B cell (primary cell): ENCODE measurements at regions not wholly inside any gene's neighbourhood (a gene's known extent, or its start where the extent isn't known, plus 50 kb on each side); places are given as distances from the start of the nearest gene placed in this dataset.

Source experiments
- ATAC-seq: fragments of 200-7000 bp; cut with Tn5 transposase; one replicate; pipeline ENCODE4 v1.10.0; 2021; ENCODE audit warnings: low read depth, mild to moderate bottlenecking, moderate number of reproducible peaks, moderate library complexity
- CTCF ChIA-PET: fragments of 350-600 bp; sonication (Branson Sonifier 250); formaldehyde crosslinking; loops from one replicate; lab custom pipeline; 2021; ENCODE audit warnings: antibody characterized with exemption, inconsistent platforms; lab: Charles Lee
- POLR2A ChIA-PET: fragments of 350-600 bp; sonication (Branson Sonifier 250); formaldehyde crosslinking; loops from one replicate; lab custom pipeline; 2021; ENCODE audit warnings: antibody characterized with exemption; lab: Charles Lee
- DNase-seq: peaks from one replicate; pipeline ENCODE4 v3.0.0; 2013
- H2AFZ ChIP-seq: 2 replicates; pipeline ENCODE4 v1.6.1; 2012; ENCODE audit warnings: mild to moderate bottlenecking, low read depth, low read length; ENCODE audit not compliant: insufficient read depth, poor library complexity, severe bottlenecking
- H3K27ac ChIP-seq, 2 donors: 1 replicate in 1 of 2; 2 replicates in 1 of 2; pipeline ENCODE4 v1.5.1; 2012 to 2013; ENCODE audit warnings: low read length in 2 of 2, mild to moderate bottlenecking in 2 of 2, moderate library complexity in 1 of 2
- H3K27me3 ChIP-seq, 4 experiments: fragments of 200-600 bp in 1 of 4; sonication (generic) in 1 of 4; replicated peaks in 1 of 4; 1 replicate in 2 of 4; 2 replicates in 2 of 4; pipeline versions ENCODE4 v1.6.1 to v1.7.0; 2013 to 2016; ENCODE audit warnings: low read length in 3 of 4, mild to moderate bottlenecking in 2 of 4, mixed read lengths in 1 of 4, moderate library complexity in 1 of 4; ENCODE audit not compliant: insufficient read depth in 4 of 4, control insufficient read depth in 3 of 4; ENCODE audit errors: control extremely low read depth in 1 of 4
- H3K36me3 ChIP-seq, 2 experiments: replicated peaks in 1 of 2; 1 replicate in 1 of 2; 2 replicates in 1 of 2; pipeline versions ENCODE4 v1.6.1 to v1.7.1; 2013; ENCODE audit warnings: low read length in 1 of 2; ENCODE audit not compliant: insufficient read depth in 2 of 2, control insufficient read depth in 1 of 2; ENCODE audit errors: control extremely low read depth in 1 of 2, extremely low read depth in 1 of 2
- H3K4me1 ChIP-seq, 2 donors: fragments of 200-600 bp in 1 of 2; sonication (generic) in 1 of 2; 1 replicate in 1 of 2; 2 replicates in 1 of 2; pipeline versions ENCODE4 v1.5.1 to v1.6.1; 2013 to 2017; ENCODE audit warnings: low read length in 2 of 2; ENCODE audit not compliant: control insufficient read depth in 2 of 2, insufficient read depth in 2 of 2
- H3K4me2 ChIP-seq: replicated peaks from 2 replicates; pipeline ENCODE3; 2012; ENCODE audit warnings: mild to moderate bottlenecking, low read depth, low read length; ENCODE audit not compliant: poor library complexity, severe bottlenecking
- H3K4me3 ChIP-seq, 5 experiments: fragments of 200-600 bp in 1 of 5; sonication (generic) in 1 of 5; 1 replicate in 3 of 5; 2 replicates in 2 of 5; pipeline versions ENCODE4 v1.5.1 to v1.7.0; 2011 to 2016; ENCODE audit warnings: low read length in 4 of 5, mild to moderate bottlenecking in 4 of 5, low read depth in 2 of 5, control low read depth in 1 of 5, moderate library complexity in 1 of 5; ENCODE audit not compliant: insufficient read depth in 1 of 5; ENCODE audit errors: control extremely low read depth in 1 of 5, extremely low read depth in 1 of 5
- H3K79me2 ChIP-seq: fragments of 200-600 bp; sonication (generic); one replicate; pipeline ENCODE4 v1.6.0; 2016; ENCODE audit warnings: low read length; ENCODE audit not compliant: control insufficient read depth, insufficient read depth
- H3K9ac ChIP-seq: fragments of 200-600 bp; sonication (generic); 2 replicates; pipeline ENCODE4 v1.6.1; 2017; ENCODE audit warnings: mild to moderate bottlenecking, low read length, moderate library complexity
- H3K9me3 ChIP-seq, 3 donors: one replicate each; pipeline versions ENCODE4 v1.6.1 to v1.7.1; 2013; ENCODE audit warnings: low read length in 2 of 3; ENCODE audit not compliant: control insufficient read depth in 2 of 3, insufficient read depth in 1 of 3; ENCODE audit errors: control extremely low read depth in 1 of 3
- H4K20me1 ChIP-seq: 2 replicates; pipeline ENCODE4 v1.6.0; 2012; ENCODE audit warnings: mild to moderate bottlenecking, low read length; ENCODE audit not compliant: insufficient read depth, control insufficient read depth, poor library complexity, severe bottlenecking
- H3K27ac Mint-ChIP-seq: one replicate; pipeline ENCODE4 v1.8.0; 2021; ENCODE audit warnings: mixed read lengths
- H3K27me3 Mint-ChIP-seq: one replicate; pipeline ENCODE4 v1.8.0; 2021; ENCODE audit warnings: mixed read lengths
- H3K4me1 Mint-ChIP-seq: one replicate; pipeline ENCODE4 v1.8.0; 2021; ENCODE audit warnings: mixed read lengths
- H3K4me3 Mint-ChIP-seq: one replicate; pipeline ENCODE4 v1.8.0; 2021; ENCODE audit warnings: mixed read lengths
- H3K9me3 Mint-ChIP-seq: one replicate; pipeline ENCODE4 v1.8.0; 2022; ENCODE audit warnings: mixed read lengths; ENCODE audit not compliant: insufficient read depth
- EZH2 ChIP-seq: IDR thresholded peaks from 2 replicates; pipeline ENCODE4 v1.6.1; 2012; ENCODE audit warnings: borderline replicate concordance, low read depth, mild to moderate bottlenecking, moderate library complexity, low read length; ENCODE audit not compliant: insufficient read depth, poor library complexity, severe bottlenecking
- WGBS: methylation state at CpG from one replicate; pipeline ENCODE4 v1.1.5; 2013; ENCODE audit warnings: missing lambda C conversion rate; ENCODE audit not compliant: insufficient coverage; 5-methylcytosine and 5-hydroxymethylcytosine counted together
- intact Hi-C: fragments of 100-400 bp; cut with micrococcal nuclease; formaldehyde crosslinking; loops from one replicate; pipeline ENCODE4 v1.10.0; 2022
- TF ChIP-seq, protein P1 (sequence below): fragments of 200-600 bp; IDR thresholded peaks from one replicate; pipeline ENCODE4 v1.8.0; 2022; ENCODE audit warnings: antibody characterized with exemption, mild to moderate bottlenecking

GRCh38 chr1:79982211-79982610 is 975.7 kb upstream of the ADGRL4 start:
- Mint-ChIP-seq H3K9me3 (peaks cover under 1% of the 10 kb centered on the region), H3K4me1 (no peaks in the 10 kb centered on the region), H3K4me3 (no peak overlapping the region), H3K27ac (no peak overlapping the region), H3K27me3 (no peaks in the 10 kb centered on the region)
- Histone ChIP-seq H3K27ac (no peak overlapping the region), H3K4me3 (no peak overlapping the region), H3K9me3 (no peaks in the 10 kb centered on the region), H3K27me3 (no peaks in the 10 kb centered on the region), H3K4me2 (no peak overlapping the region), H3K79me2 (no peaks in the 10 kb centered on the region), H3K4me1 (no peaks in the 10 kb centered on the region), H3K9ac (no peak overlapping the region), H2AFZ (no peak overlapping the region), H4K20me1 (no peaks in the 10 kb centered on the region), H3K36me3 (no peaks in the 10 kb centered on the region)
- ATAC-seq (no peak), DNase-seq (no peak)
- 0% methylated on average over 3 of the region's 3 CpGs for WGBS
- TF ChIP-seq, protein P1, sequence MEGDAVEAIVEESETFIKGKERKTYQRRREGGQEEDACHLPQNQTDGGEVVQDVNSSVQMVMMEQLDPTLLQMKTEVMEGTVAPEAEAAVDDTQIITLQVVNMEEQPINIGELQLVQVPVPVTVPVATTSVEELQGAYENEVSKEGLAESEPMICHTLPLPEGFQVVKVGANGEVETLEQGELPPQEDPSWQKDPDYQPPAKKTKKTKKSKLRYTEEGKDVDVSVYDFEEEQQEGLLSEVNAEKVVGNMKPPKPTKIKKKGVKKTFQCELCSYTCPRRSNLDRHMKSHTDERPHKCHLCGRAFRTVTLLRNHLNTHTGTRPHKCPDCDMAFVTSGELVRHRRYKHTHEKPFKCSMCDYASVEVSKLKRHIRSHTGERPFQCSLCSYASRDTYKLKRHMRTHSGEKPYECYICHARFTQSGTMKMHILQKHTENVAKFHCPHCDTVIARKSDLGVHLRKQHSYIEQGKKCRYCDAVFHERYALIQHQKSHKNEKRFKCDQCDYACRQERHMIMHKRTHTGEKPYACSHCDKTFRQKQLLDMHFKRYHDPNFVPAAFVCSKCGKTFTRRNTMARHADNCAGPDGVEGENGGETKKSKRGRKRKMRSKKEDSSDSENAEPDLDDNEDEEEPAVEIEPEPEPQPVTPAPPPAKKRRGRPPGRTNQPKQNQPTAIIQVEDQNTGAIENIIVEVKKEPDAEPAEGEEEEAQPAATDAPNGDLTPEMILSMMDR = no peak
- no peak for TF ChIP-seq EZH2
- intact Hi-C loops = no loop called here
- CTCF ChIA-PET = no interaction called here
- POLR2A ChIA-PET = no interaction called here

- no peak overlapping the region for H3K9ac ChIP-seq
- Mint-ChIP-seq H3K27me3 (no peaks in the 10 kb centered on the region), H3K4me3 (no peak overlapping the region), H3K27ac (no peak overlapping the region), H3K9me3 (peaks cover 2% of the 10 kb centered on the region), H3K4me1 (no peaks in the 10 kb centered on the region)
- TF ChIP-seq EZH2 = no peak
- TF ChIP-seq, protein P1 = no peak
- intact Hi-C loops = no loop called here
- no peaks in the 10 kb centered on the region for H4K20me1 ChIP-seq
- no peak for DNase-seq
- no peaks in the 10 kb centered on the region for H3K27me3 ChIP-seq
- no peaks in the 10 kb centered on the region for H3K9me3 ChIP-seq
- no peak overlapping the region for H3K4me3 ChIP-seq
- H3K36me3 ChIP-seq = no peaks in the 10 kb centered on the region
- POLR2A ChIA-PET = no interaction called here
- ATAC-seq = no peak
- H3K27ac ChIP-seq = no peak overlapping the region
- no peaks in the 10 kb centered on the region for H3K79me2 ChIP-seq
- no peak overlapping the region for H2AFZ ChIP-seq
- no peaks in the 10 kb centered on the region for H3K4me1 ChIP-seq
- H3K4me2 ChIP-seq = no peak overlapping the region
- 93% methylated on average over 3 of the region's 4 CpGs for WGBS
- CTCF ChIA-PET = no interaction called here
These were observed 975.0 kb upstream of the ADGRL4 start for GRCh38 chr1:79981481-79981880.
